GM12874 (cell line): ENCODE measurements at regions not wholly inside any gene's neighbourhood (a gene's known extent, or its start where the extent isn't known, plus 50 kb on each side); places are given as distances from the start of the nearest gene placed in this dataset.

Experiments used
- TF ChIP-seq, protein P1 (sequence below): IDR thresholded peaks from 2 replicates; pipeline ENCODE4 v1.5.1; 2011; ENCODE audit warnings: low read depth, mild to moderate bottlenecking, control low read depth, low read length, moderate library complexity; ENCODE audit not compliant: insufficient read depth

DNA sequence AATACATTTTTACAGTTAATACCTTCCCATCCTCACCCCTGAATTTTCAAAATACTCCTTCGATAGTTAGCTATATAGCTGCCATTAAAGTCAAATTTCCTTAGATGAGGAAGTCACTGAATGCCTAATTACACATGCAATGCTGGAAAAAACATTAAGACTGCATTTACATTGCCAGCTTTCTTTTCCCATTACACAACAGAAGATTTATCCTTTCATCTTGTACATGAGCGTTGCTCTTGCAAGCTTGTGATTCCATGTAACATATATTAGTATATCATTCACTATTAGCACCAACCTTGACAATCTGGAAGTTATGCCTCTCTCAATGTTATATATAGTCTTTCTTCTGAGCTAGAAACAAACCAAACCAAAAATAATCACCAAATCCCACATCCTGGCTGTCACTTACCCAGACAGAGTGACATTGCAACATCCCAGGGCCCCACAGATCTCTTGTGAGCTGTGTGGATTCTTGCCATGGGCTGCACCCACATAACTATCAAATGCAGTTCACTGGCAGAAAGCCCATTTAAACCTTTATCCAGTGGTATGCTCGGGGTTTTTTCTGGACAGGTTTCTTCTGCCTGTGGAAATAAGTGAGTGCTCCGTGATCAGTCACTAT, 79.2 kb upstream of the PAPOLG start:
- TF ChIP-seq, protein P1, sequence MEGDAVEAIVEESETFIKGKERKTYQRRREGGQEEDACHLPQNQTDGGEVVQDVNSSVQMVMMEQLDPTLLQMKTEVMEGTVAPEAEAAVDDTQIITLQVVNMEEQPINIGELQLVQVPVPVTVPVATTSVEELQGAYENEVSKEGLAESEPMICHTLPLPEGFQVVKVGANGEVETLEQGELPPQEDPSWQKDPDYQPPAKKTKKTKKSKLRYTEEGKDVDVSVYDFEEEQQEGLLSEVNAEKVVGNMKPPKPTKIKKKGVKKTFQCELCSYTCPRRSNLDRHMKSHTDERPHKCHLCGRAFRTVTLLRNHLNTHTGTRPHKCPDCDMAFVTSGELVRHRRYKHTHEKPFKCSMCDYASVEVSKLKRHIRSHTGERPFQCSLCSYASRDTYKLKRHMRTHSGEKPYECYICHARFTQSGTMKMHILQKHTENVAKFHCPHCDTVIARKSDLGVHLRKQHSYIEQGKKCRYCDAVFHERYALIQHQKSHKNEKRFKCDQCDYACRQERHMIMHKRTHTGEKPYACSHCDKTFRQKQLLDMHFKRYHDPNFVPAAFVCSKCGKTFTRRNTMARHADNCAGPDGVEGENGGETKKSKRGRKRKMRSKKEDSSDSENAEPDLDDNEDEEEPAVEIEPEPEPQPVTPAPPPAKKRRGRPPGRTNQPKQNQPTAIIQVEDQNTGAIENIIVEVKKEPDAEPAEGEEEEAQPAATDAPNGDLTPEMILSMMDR, result no peak

DNA sequence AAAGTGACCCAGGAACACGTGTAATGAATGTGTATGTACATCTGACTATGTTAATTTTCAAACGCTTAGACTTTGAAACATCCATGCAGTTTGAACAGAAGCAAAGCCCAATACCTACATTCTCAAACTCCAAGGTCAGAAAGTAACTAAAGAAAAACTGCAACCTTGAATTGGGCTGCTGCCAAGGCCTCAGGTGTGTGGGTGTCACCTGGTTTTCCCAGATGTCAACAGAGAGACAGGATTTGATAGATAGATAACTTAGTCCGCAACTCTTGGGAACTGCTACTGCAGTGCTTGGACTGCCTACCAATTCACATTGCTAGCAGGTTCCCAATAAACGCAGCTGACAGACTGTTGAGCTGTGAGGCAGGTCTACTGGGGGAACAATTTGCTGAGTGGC, 78.7 kb upstream of the PAPOLG start:
- TF ChIP-seq, protein P1, result no peak

DNA sequence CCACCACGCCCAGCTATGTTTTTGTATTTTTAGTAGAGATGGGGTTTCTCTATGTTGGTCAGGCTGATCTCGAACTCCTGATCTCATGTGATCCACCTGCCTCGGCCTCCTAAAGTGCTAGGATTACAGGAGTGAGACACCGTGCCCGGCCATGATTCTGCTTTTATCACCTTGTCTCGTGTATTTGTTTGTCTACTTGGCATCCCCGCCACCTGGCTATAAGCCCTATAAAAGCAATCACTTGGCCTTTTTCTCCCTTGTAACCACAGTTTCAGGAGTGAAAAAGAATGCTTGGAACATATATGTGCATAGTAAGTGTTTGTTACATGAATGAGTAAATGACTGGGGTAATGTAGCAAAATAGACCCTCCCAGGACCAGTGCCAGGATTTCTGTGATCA, 77.5 kb upstream of the PAPOLG start:
- TF ChIP-seq, protein P1, result no peak

DNA sequence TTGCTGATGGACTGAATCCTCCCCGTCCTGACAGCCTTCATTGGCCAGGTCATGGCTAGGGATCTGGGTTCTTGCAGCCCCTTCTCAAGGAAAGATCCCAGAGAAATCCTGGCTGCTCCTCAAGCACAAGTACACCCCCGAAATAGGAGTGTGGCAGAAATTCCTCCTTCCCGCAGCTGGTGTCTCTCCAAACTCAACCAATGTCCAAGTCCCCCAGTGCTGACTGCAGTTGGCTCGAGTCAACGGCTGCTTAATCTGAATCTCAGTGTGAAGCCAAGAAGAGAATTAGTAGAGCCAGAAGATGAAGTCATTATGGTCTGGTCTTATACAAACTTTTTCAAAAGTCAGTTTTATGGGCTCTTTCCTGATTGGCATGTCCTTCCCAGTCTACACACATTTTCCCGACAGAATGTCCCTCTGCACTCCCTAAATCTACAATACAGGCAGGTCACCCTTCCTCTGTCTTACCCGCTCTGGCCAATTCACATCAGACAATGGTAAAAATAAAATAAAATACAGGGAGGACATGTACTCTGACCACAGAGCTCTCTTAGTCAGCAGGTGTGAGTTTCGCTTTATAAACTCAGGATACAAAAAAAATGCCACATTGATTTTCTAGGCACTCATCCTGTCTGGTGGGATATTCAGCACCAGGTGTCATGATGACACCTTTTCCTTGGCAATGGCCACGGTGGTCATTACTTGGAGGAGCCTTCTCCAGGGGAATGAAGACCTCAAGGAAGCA, 76.9 kb upstream of the PAPOLG start:
- TF ChIP-seq, protein P1, result no peak

DNA sequence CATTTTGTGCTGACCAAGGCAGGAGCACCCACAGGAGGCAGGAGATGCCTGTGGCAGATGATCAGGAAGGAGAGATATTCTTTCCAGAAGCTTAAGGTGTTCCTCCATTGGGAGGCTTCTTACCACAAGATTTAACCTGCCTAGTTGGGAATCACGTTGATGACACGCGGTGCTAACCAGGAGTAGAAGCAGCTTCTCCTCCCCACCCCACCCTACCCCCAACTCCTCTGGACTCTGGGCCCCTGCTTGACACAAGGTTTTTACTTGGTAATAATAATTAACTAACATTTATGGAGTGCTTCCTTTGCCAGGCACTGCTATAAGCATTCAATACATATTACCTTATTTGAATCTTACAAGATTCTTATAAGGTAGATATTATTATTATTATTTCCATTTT, 62.5 kb upstream of the PAPOLG start:
- TF ChIP-seq, protein P1, result no peak

DNA sequence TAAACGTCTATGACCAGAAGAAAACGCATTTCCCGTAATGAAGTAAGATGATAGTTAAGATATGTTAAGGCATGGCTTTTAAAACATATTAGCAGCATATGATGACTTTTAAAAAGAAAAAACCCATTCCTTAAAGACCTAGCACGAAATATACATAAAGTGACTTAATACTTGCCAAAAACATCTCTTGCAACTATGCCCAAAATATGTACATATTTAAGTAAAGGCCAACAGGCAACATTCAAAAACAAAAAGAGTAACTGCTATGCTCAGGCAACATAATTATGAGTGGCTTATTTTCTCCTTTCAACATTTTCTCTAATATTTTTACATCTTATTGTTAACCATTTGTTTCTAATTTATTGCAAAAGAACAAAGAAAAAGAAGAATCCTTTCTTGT, 60.3 kb upstream of the PAPOLG start:
- TF ChIP-seq, protein P1, result no peak

DNA sequence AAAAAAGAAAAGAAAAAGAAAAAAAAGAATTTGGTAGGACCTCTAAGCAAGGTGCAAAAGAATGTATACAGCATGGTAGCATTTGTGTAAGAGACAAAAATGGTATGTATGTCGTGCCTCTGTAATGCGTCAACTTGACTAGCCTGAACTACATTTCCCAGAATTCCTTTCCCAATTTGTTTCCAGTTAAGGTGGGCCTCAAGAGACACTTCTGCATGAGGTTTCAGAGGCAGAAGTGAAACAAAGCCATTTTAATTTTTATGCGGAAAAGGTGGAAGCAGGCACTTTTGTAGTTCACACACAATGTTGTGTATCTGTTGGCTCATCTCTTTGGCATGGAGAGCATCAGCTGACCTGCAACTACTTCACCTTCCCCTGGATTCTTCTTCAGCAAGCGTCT, 56.5 kb upstream of the PAPOLG start:
- TF ChIP-seq, protein P1, result no peak
